Lower leg skin (tissue), 3 donors: ENCODE measurements at regions not wholly inside any gene's neighbourhood (a gene's known extent, or its start where the extent isn't known, plus 50 kb on each side); places are given as distances from the start of the nearest gene placed in this dataset.

ENCODE experiments used
- POLR2A ChIP-seq, 2 donors: fragments of 450-650 bp; IDR thresholded peaks; one replicate each; pipeline ENCODE4 v1.6.1; 2016 to 2017; ENCODE audit warnings: antibody characterized with exemption in 2 of 2, mild to moderate bottlenecking in 1 of 2, moderate library complexity in 1 of 2
- TF ChIP-seq, protein P1 (sequence below), 3 donors: fragments of 450-650 bp; IDR thresholded peaks; one replicate each; pipeline ENCODE4 v1.5.1; 2016; ENCODE audit warnings: antibody characterized with exemption in 3 of 3, mild to moderate bottlenecking in 3 of 3, moderate library complexity in 2 of 3

DNA sequence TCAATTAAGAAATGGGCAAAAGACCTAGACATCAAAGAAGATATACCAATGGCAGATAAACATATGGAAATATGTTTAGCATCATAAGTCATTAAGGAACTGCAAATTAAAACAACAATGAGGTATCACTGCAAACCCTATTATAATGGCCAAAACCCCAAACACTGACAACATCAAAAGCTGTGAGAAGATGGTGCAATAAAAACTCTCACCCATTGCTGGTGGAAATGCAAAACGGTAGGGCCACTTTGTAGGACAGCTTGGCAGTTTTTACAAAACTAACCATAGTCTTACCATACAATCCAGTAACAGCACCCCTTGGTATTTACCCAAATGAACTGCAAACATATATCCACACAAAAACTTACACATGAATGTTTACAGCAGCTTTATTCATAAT lies 213.1 kb downstream of the UBE2E3 start:
- TF ChIP-seq, protein P1, sequence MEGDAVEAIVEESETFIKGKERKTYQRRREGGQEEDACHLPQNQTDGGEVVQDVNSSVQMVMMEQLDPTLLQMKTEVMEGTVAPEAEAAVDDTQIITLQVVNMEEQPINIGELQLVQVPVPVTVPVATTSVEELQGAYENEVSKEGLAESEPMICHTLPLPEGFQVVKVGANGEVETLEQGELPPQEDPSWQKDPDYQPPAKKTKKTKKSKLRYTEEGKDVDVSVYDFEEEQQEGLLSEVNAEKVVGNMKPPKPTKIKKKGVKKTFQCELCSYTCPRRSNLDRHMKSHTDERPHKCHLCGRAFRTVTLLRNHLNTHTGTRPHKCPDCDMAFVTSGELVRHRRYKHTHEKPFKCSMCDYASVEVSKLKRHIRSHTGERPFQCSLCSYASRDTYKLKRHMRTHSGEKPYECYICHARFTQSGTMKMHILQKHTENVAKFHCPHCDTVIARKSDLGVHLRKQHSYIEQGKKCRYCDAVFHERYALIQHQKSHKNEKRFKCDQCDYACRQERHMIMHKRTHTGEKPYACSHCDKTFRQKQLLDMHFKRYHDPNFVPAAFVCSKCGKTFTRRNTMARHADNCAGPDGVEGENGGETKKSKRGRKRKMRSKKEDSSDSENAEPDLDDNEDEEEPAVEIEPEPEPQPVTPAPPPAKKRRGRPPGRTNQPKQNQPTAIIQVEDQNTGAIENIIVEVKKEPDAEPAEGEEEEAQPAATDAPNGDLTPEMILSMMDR (IDR thresholded peaks at IDR 0.05) = no peak
- no peak for TF ChIP-seq POLR2A (IDR thresholded peaks at IDR 0.05)
